IgD-negative memory B cell (primary cell): ENCODE measurements at regions not wholly inside any gene's neighbourhood (a gene's known extent, or its start where the extent isn't known, plus 50 kb on each side); places are given as distances from the start of the nearest gene placed in this dataset.

Source experiments
- H3K27ac Mint-ChIP-seq, 3 donors: one replicate each; pipeline ENCODE4 v1.8.0; 2020 to 2022; ENCODE audit warnings: mild to moderate bottlenecking in 3 of 3, mixed read lengths in 3 of 3, moderate library complexity in 1 of 3
- H3K27me3 Mint-ChIP-seq: one replicate; pipeline ENCODE4 v1.8.0; 2021; ENCODE audit warnings: mixed read lengths
- H3K36me3 Mint-ChIP-seq: one replicate; pipeline ENCODE4 v1.8.0; 2020; ENCODE audit warnings: mild to moderate bottlenecking, mixed read lengths
- H3K4me1 Mint-ChIP-seq, 3 donors: one replicate each; pipeline ENCODE4 v1.8.0; 2020 to 2022; ENCODE audit warnings: mixed read lengths in 3 of 3, mild to moderate bottlenecking in 1 of 3
- H3K4me3 Mint-ChIP-seq, 4 donors: one replicate each; pipeline ENCODE4 v1.8.0; 2020 to 2022; ENCODE audit warnings: mild to moderate bottlenecking in 4 of 4, mixed read lengths in 4 of 4, moderate library complexity in 3 of 4
- H3K9me3 Mint-ChIP-seq, 3 donors: one replicate each; pipeline ENCODE4 v1.8.0; 2020 to 2021; ENCODE audit warnings: mixed read lengths in 3 of 3, mild to moderate bottlenecking in 1 of 3

- Mint-ChIP-seq H3K27ac (no peak overlapping the region), H3K27me3 (no peaks in the 10 kb centered on the region), H3K36me3 (no peaks in the 10 kb centered on the region), H3K4me3 (no peak overlapping the region), H3K4me1 (peaks cover 0 to 3% (median 0%) of the 10 kb centered on the region in 3 donors), H3K9me3 (no peaks in the 10 kb centered on the region)
These were observed 162.2 kb upstream of the SLC25A13 start for GRCh38 chr7:96484091-96484490.

- H3K27me3 Mint-ChIP-seq, result no peaks in the 10 kb centered on the region
- no peaks in the 10 kb centered on the region for H3K36me3 Mint-ChIP-seq
- no peak overlapping the region for H3K27ac Mint-ChIP-seq
- H3K4me1 Mint-ChIP-seq, result peaks cover 0 to 9% (median 0%) of the 10 kb centered on the region in 3 donors
- H3K9me3 Mint-ChIP-seq, result no peaks in the 10 kb centered on the region
- no peak overlapping the region for H3K4me3 Mint-ChIP-seq
These were observed 159.9 kb upstream of the SLC25A13 start for GRCh38 chr7:96481796-96482195.

- Mint-ChIP-seq H3K27ac (no peak overlapping the region), H3K27me3 (peaks cover 4% of the 10 kb centered on the region), H3K36me3 (no peaks in the 10 kb centered on the region), H3K4me3 (peak overlapping the region in 2 of 4 donors; percentile 20 to 34), H3K4me1 (peaks cover 0 to 9% (median 0%) of the 10 kb centered on the region in 3 donors), H3K9me3 (no peaks in the 10 kb centered on the region)
These were observed 157.2 kb upstream of the SLC25A13 start for GRCh38 chr7:96479015-96479645.

- peaks cover 4% of the 10 kb centered on the region for H3K27me3 Mint-ChIP-seq
- peak overlapping the region in 1 of 4 donors; percentile 33 for H3K4me3 Mint-ChIP-seq
- peak overlapping the region in 1 of 3 donors; percentile 42 for H3K27ac Mint-ChIP-seq
- H3K36me3 Mint-ChIP-seq, result no peaks in the 10 kb centered on the region
- peaks cover 4 to 10% (median 6%) of the 10 kb centered on the region in 3 donors for H3K9me3 Mint-ChIP-seq
- H3K4me1 Mint-ChIP-seq, result peaks cover 4 to 12% (median 10%) of the 10 kb centered on the region in 3 donors
These were observed 149.7 kb upstream of the SLC25A13 start for GRCh38 chr7:96471606-96472005.

GRCh38 chr7:96452146-96452545 is 130.2 kb upstream of the SLC25A13 start:
- no peaks in the 10 kb centered on the region for H3K36me3 Mint-ChIP-seq
- H3K27ac Mint-ChIP-seq, result no peak overlapping the region
- H3K4me3 Mint-ChIP-seq, result no peak overlapping the region
- peaks cover 2% of the 10 kb centered on the region for H3K27me3 Mint-ChIP-seq
- H3K9me3 Mint-ChIP-seq, result no peaks in the 10 kb centered on the region
- no peaks in the 10 kb centered on the region for H3K4me1 Mint-ChIP-seq

- H3K4me3 Mint-ChIP-seq, result no peak overlapping the region
- H3K4me1 Mint-ChIP-seq, result no peaks in the 10 kb centered on the region
- no peaks in the 10 kb centered on the region for H3K36me3 Mint-ChIP-seq
- H3K27me3 Mint-ChIP-seq, result peaks cover 2% of the 10 kb centered on the region
- H3K27ac Mint-ChIP-seq, result no peak overlapping the region
- no peaks in the 10 kb centered on the region for H3K9me3 Mint-ChIP-seq
These were observed 127.2 kb upstream of the SLC25A13 start for GRCh38 chr7:96449094-96449493.

- Mint-ChIP-seq H3K27ac (no peak overlapping the region), H3K27me3 (peaks cover 2% of the 10 kb centered on the region), H3K9me3 (no peaks in the 10 kb centered on the region), H3K4me3 (no peak overlapping the region), H3K4me1 (no peaks in the 10 kb centered on the region), H3K36me3 (no peaks in the 10 kb centered on the region)
These were observed 125.3 kb upstream of the SLC25A13 start for GRCh38 chr7:96447109-96447645.

- Mint-ChIP-seq H3K4me3 (no peak overlapping the region), H3K9me3 (peaks cover 0 to 2% (median under 1%) of the 10 kb centered on the region in 3 donors), H3K27ac (no peak overlapping the region), H3K36me3 (no peaks in the 10 kb centered on the region), H3K27me3 (peaks cover 4% of the 10 kb centered on the region), H3K4me1 (no peaks in the 10 kb centered on the region)
These were observed 119.7 kb upstream of the SLC25A13 start for GRCh38 chr7:96441436-96442084.

GRCh38 chr7:96440328-96440727 is 118.4 kb upstream of the SLC25A13 start:
- Mint-ChIP-seq H3K4me3 (no peak overlapping the region), H3K27ac (no peak overlapping the region)

GRCh38 chr7:96436880-96437279 is 115.0 kb upstream of the SLC25A13 start:
- Mint-ChIP-seq H3K9me3 (peaks cover 0 to 3% (median 2%) of the 10 kb centered on the region in 3 donors), H3K27ac (no peak overlapping the region), H3K36me3 (no peaks in the 10 kb centered on the region), H3K4me3 (no peak overlapping the region), H3K4me1 (no peaks in the 10 kb centered on the region), H3K27me3 (peaks cover 7% of the 10 kb centered on the region)

More at GRCh38 chr7:96440328-96440727, 118.4 kb upstream of the SLC25A13 start:
- H3K27me3 Mint-ChIP-seq, result peaks cover 7% of the 10 kb centered on the region
- H3K36me3 Mint-ChIP-seq, result no peaks in the 10 kb centered on the region
- H3K4me1 Mint-ChIP-seq, result no peaks in the 10 kb centered on the region
- peaks cover 0 to 3% (median 2%) of the 10 kb centered on the region in 3 donors for H3K9me3 Mint-ChIP-seq

- Mint-ChIP-seq H3K27me3 (peaks cover 1% of the 10 kb centered on the region), H3K4me1 (no peaks in the 10 kb centered on the region), H3K9me3 (no peaks in the 10 kb centered on the region), H3K36me3 (peaks cover 4% of the 10 kb centered on the region), H3K27ac (no peak overlapping the region), H3K4me3 (no peak overlapping the region)
These were observed 108.5 kb upstream of the SLC25A13 start for GRCh38 chr7:96430356-96430755.

GRCh38 chr7:96427143-96427542 is 105.2 kb upstream of the SLC25A13 start:
- Mint-ChIP-seq H3K36me3 (peaks cover 4% of the 10 kb centered on the region), H3K27ac (no peak overlapping the region), H3K27me3 (peaks cover 4% of the 10 kb centered on the region), H3K9me3 (peaks cover 0 to 3% (median 0%) of the 10 kb centered on the region in 3 donors), H3K4me1 (no peaks in the 10 kb centered on the region), H3K4me3 (no peak overlapping the region)

- H3K4me1 Mint-ChIP-seq, result no peaks in the 10 kb centered on the region
- H3K4me3 Mint-ChIP-seq, result no peak overlapping the region
- peaks cover 4% of the 10 kb centered on the region for H3K27me3 Mint-ChIP-seq
- no peak overlapping the region for H3K27ac Mint-ChIP-seq
- peaks cover 4% of the 10 kb centered on the region for H3K36me3 Mint-ChIP-seq
- H3K9me3 Mint-ChIP-seq, result peaks cover 0 to 3% (median 0%) of the 10 kb centered on the region in 3 donors
These were observed 104.8 kb upstream of the SLC25A13 start for GRCh38 chr7:96426685-96427084.

- H3K27me3 Mint-ChIP-seq, result peaks cover 4% of the 10 kb centered on the region
- peaks cover 4% of the 10 kb centered on the region for H3K36me3 Mint-ChIP-seq
- no peak overlapping the region for H3K4me3 Mint-ChIP-seq
- H3K9me3 Mint-ChIP-seq, result peaks cover 0 to 3% (median 0%) of the 10 kb centered on the region in 3 donors
- no peak overlapping the region for H3K27ac Mint-ChIP-seq
- no peaks in the 10 kb centered on the region for H3K4me1 Mint-ChIP-seq
These were observed 104.1 kb upstream of the SLC25A13 start for GRCh38 chr7:96426027-96426426.

- no peak overlapping the region for H3K27ac Mint-ChIP-seq
- peaks cover 0 to 3% (median 0%) of the 10 kb centered on the region in 3 donors for H3K9me3 Mint-ChIP-seq
- H3K4me3 Mint-ChIP-seq, result no peak overlapping the region
- peaks cover 4% of the 10 kb centered on the region for H3K27me3 Mint-ChIP-seq
- peaks cover 5% of the 10 kb centered on the region for H3K36me3 Mint-ChIP-seq
- no peaks in the 10 kb centered on the region for H3K4me1 Mint-ChIP-seq
These were observed 102.5 kb upstream of the SLC25A13 start for GRCh38 chr7:96424411-96424810.
